Omental fat pad (tissue), 3 donors: ENCODE measurements at regions not wholly inside any gene's neighbourhood (a gene's known extent, or its start where the extent isn't known, plus 50 kb on each side); places are given as distances from the start of the nearest gene placed in this dataset.

Source experiments
- ATAC-seq: fragments of 150-250 bp; one replicate; pipeline ENCODE4 v1.9.1; 2016; ENCODE audit warnings: mild to moderate bottlenecking, moderate library complexity; ENCODE audit not compliant: low FRiP score
- DNase-seq: peaks from one replicate; pipeline ENCODE4 v3.0.0-alpha.2; 2019; ENCODE audit warnings: low spot score
- CTCF ChIP-seq, 3 donors: fragments of 450-650 bp; IDR thresholded peaks; one replicate each; pipeline ENCODE4 v1.5.1; 2016 to 2017; ENCODE audit warnings: antibody characterized with exemption in 3 of 3, mild to moderate bottlenecking in 3 of 3, moderate library complexity in 2 of 3

DNA sequence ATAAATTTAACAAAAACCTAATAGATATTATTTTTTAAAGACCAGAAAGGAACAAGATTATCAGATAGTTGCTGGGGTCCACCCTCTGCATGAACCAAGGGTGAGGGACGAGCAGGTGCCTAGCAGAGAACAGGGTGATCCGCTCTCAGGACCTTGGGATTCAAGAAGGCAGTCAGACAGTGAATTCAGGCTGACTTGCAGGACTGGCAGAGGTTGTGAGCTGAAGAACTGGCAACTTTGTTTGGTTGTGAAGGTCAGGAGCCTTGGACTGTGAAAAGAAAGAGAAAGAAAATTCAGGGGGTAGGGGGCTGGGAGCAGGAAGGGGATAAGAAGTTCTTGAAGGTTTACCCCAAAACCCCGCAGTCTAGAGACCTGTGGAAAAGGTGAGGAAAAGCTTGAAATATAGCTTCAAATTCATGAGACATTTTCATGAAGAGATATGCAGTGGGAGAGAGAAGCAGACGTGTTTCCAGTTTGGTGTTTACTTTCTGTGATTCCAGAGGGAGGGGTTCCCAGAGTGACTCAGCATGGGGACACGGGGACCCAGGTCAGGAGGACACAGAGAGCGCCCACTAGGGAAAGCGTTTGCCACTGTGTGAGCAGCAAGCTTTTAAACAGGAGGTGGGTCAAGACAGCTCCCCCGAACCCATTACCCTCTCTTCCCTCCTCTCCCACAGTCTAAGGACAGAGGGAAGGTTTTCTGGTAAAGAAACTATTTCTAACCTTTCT is 217.2 kb upstream of the UMPS start:
- DNase-seq, result no peak
- ATAC-seq, result no peak
- TF ChIP-seq CTCF (IDR thresholded peaks at IDR 0.05), result no peak

DNA sequence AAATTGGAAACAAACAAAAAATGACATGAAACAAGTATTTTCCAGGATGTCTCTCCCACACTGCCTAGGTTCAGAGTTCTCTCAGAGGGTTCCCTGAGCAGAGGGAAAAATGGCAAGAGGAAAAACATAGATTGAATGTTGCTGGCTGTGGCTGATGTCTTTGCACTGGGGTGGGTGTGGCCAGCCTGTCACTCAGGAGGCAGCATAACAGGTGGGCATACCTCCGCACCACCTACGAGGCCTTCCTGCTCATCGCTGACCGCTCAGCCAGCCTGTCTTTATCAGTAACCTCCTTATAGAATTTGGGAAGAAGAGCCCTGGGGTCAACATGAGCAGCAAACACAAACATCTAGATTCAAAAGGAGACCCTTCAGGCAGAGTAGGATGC is 216.6 kb upstream of the UMPS start:
- TF ChIP-seq CTCF (IDR thresholded peaks at IDR 0.05), result no peak
- DNase-seq, result no peak
- ATAC-seq, result no peak

GRCh38 chr3:124514683-124515082 is 215.6 kb upstream of the UMPS start:
- TF ChIP-seq CTCF (IDR thresholded peaks at IDR 0.05), result no peak
- ATAC-seq, result no peak

DNA sequence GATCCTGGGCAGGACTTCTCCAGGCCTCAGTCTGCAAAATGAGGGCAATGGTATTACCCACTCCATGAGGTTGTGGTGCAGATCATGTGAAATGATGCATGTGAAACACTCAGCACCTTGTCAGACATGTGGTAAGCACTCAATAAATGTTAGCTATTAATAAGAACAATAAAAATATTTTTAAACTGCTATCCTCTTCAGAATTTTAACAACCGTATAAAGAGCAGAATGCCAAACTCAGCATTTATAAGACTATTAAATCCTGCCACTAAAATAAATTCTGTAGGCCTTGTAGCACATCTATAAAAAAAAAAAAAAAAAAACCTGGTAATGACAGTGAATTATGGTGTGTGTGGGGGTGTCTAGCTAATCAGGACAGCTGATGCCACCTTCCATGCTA is 213.9 kb upstream of the UMPS start:
- no peak for TF ChIP-seq CTCF (IDR thresholded peaks at IDR 0.05)
- ATAC-seq (no peak), DNase-seq (no peak)

More at GRCh38 chr3:124514683-124515082, 215.6 kb upstream of the UMPS start:
- DNase-seq, result no peak

- TF ChIP-seq CTCF (IDR thresholded peaks at IDR 0.05), result no peak
- DNase-seq (no peak), ATAC-seq (no peak)
These were observed 212.9 kb upstream of the UMPS start for GRCh38 chr3:124517306-124517705.

DNA sequence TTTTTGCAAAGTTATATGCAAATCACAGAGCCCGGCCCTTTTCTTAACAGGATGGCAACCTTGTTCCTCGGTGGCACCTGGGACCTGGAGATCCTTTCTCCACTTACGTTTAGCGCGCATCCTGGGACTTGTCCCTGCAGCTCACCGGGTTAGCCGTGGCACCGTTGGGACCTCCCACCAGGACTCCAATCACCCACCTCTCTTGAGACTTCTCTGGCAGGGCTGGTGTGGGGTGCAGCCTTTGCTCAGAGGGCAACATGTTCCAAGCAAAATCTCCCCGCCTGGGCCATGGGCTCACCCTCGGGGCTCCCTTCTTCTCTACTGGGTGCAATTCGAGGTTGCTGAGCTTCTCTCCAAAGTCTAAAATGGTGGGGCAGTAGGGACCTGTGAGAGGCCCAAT is 211.9 kb upstream of the UMPS start:
- TF ChIP-seq CTCF (IDR thresholded peaks at IDR 0.05), result no peak
- no peak for ATAC-seq
- DNase-seq, result no peak

DNA sequence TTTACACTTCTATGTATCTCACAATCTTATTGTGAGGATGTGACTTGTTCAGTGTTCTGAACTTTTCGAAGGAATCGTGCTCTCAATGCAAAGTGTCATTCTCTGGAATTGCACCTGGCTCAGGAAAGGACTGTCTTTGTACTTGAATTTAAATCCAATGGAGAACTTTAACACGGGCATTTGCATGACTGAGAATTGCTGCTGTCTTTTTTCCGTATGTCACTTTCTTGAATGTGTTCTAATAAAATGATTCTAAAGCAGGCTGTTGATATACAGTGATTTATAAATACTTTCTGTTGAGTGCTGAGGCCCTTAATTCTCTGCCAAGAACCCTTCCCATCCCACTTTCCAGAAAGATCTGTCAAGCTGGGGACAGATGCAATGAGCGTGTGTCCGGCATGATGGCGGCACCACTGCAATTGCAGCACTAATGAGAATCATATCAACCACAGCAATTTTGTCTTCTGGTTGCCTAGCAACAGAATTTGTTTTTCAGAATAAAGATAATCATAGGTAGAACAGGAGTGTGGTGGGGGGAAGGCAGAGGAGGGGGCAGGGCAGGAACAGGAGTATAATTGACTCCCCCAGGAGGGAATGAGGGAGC is 210.6 kb upstream of the UMPS start:
- ATAC-seq (no peak), DNase-seq (no peak)
- no peak for TF ChIP-seq CTCF (IDR thresholded peaks at IDR 0.05)
